ENCODE measurements at regions not wholly inside any gene's neighbourhood (a gene's known extent, or its start where the extent isn't known, plus 50 kb on each side); places are given as distances from the start of the nearest gene placed in this dataset.

DNA sequence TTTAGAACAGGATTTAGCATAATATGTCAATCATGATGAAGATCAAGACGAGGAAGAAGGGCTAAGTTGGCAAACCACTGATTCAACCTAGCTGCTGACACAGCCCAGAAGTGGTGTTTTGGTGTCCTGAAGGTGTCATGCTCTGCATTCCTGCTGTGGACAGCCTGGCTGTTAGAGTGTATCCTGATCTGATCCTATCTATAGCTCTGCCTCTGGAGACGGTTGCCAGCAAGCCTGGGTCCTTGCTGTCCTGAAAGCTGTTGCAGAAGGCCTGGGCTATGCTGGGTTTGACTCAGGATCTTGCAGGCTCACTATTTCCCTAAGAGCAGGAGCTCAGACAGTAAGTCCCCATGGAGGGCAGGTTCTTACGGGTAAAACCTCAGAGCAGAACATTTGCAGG is 416.4 kb downstream of the TSHZ3 start:
- DNase-seq: no peak

DNA sequence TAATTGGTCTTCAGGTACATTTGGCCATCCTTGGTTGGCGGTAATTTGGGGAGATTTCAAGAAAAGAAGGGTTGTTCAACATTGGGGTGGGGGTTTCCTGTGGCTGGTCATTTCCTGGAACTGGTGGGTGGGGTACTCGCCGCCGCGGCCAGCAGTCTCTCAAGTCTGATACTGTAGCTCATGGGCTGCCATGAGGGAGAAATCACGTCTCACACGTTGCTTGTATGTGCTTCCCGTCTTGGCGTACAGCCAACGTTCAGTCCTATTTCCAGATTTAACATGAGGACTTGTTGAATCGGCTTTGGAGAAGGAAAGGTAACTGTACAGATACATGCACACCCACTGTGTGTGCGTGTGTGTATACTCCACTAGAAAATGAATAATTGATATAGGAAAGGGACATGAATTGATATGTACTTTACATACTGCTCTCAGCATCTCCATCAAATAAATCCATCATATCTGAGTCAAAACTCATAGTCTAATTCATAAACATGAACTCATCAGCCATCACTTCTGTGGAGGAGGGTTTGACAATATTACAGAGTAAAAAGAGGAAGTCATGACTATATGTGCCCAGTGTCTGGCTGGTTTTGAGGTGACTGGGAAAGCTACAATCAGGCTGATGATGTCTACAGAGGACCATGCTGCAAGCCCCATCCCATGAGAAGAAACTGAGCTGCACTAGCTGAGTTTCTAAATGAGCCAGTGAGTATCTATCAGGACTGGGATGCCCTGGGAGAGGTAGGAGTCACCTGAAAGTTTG is 418.1 kb downstream of the TSHZ3 start:
- DNase-seq: no peak

DNA sequence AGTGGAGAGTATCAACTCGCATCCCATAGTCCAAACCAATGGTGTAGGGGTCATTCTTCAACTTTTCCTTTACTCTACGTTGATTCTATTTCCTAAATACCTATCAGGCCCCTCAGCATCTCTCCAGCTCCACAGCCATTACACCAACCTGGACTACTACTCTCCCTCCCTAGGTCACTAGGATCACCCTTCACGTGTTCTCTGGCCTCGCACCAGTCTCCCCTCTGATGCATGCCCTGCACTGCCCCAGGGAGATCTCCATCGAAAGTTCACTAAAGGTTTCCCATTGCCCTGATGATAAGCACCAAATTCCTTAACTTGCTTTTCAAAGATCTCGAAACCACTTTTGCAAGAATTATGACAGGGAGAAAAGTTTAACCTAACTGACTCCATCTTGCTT is 421.5 kb downstream of the TSHZ3 start:
- DNase-seq: no peak

DNA sequence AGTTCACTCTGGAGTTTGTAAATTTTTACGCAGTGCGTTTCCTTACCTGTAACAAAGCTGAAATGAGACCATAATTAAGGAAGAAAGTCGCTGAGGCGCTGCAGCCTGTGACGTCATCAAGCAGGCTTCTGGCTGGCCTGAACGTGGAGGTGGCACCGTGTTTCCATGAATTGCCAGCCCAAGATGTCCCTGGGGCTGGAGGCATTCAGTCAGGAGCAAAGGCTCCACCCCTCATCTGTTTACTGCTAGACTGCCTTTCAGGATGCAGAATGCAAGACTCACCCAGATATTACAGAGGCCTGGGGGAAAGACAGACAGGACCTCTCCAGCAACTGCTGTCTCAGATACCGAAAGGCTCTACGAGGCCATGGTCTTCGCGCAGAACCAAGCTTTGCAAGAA is 424.6 kb downstream of the TSHZ3 start:
- DNase-seq: no peak

DNA sequence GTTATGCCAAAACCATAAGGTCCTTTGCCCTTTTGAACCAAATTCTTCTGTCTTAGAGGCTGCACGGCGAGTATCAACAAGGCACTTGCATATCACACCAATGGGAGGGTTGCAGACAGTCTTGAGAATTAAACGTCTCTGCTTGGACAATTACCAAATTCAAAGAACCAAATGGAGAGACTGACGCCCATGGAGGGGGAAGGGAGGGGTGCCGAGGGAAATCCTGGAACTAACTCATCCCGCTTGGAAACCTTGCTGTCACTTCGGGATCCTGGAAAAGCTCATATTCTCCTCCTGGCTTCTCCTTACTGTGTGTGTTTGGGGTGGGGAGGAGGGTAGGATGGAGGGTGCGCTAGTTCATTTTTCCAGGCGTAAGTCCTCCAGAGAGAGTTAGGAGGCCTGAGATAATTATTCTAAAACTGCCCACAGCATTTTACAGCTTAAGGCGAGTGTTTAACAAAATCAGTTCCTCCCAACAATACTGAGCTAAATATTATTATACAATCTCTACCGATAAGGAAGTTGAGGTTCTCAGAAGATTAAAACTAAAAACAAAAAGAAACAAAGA is 425.1 kb downstream of the TSHZ3 start:
- DNase-seq: no peak

DNA sequence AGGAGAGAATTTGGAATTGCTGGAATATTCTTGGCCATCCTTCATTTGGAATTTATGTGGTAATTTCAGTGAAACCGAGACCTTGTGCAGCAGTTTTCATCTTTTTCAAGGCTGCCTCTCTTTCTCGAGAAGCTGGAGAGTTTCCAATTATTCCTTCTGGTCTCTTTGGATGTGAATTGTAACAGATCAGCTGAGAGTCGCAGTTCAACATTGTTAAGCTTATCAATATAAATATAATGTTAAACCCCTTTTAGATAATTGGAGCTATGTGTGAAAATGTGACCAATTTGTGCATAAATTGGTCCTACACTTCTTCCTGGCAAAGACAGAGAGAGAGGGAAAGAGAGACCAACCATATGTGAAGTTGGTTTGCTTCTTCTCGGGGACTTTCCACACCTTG is 425.6 kb downstream of the TSHZ3 start:
- DNase-seq: no peak

DNA sequence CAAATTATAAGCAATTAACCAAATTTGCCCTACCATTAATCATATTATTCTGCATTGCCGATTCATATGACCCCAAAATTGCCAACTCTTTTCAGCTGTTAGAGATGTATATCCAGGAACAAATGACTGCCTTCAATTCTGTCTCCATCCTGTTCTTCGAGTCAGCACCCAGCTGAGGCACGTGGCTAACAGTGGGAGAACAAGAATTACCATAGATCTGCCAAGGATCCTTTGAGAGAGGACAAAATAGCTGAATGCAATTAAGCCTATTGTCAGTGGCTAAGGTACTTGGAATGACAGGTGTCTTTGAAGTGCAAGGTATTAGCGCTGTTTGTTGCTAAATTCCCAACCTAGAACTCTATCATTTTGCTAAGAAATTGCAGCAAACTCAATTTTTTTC is 426.1 kb downstream of the TSHZ3 start:
- no peak for DNase-seq

DNA sequence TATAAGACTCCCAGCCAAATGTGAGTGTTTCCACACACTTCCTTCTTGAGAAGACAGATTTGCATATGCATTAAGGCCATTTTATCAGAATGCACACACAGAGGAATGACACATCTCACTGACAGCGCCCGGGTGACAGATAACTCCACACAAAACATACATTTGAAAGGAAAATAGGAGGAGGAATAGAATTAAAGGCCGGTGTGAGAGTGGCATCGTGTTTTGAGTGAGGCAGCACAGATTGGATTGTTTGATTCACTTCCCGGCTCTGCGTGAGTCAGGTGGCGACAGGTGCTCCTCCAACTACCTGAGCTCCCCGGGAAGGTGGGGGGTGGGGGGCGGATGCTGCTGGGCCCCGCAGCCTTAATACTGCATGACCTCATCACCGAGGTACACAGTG is 429.0 kb downstream of the TSHZ3 start:
- no peak for DNase-seq

DNA sequence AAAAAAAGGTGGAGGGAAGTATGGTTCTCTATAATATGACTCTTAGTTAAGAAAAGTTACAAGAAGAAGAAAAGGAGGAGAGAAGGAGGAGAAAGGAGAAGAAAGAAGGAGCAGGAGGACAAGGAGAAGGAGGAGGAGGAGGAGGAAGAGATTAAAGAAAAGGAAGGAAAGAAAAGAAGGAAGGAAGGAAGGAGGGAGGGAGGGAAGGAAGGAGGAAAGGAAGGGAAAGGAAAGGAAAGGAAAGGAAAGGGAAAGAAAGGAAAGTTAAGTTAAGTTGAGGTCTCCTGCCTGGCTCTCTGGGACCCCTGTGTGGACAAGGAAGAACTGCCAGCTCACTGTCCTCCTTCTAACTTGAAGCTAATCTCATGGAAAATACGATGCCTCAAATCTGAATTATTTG is 429.5 kb downstream of the TSHZ3 start:
- DNase-seq: no peak

DNA sequence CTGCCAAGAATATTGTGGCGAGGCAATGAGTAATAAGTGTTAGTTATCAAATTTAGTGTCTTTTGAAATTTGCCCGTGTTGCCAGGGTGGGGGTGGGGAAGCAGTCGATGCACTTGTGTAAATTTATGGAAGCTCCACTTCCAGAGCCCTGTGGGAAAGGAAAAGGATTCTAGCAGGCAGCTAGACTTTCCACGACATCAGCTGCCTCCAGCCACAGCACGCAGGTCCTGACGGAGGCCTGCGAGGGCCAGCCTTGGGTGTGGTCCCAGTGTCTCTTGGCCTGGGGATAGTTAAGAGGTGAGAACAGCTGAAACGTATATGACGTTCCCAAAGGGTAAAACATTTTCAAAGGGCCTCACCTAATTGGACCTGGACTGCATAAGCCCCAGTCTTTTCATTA is 433.0 kb downstream of the TSHZ3 start:
- no peak for DNase-seq

DNA sequence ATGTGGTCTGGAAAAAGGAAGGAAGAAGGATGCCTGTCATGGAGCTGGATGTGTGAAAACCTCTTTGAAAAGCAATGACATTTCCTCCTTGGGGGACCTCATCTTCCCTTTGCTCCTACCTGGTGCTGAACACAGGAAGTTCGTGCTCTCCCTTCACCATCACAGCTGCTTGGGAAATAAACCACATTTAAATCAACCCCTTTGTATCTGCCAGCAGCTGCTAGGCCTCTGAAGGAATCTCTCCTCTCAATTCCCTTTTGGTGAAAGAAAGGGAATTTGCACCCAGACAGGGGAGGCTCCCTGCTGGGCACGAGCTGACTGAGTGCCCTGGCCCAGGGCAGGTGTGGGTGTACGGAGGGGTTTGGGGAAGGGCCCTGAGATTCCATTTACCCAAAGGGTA is 437.7 kb downstream of the TSHZ3 start:
- no peak for DNase-seq

DNA sequence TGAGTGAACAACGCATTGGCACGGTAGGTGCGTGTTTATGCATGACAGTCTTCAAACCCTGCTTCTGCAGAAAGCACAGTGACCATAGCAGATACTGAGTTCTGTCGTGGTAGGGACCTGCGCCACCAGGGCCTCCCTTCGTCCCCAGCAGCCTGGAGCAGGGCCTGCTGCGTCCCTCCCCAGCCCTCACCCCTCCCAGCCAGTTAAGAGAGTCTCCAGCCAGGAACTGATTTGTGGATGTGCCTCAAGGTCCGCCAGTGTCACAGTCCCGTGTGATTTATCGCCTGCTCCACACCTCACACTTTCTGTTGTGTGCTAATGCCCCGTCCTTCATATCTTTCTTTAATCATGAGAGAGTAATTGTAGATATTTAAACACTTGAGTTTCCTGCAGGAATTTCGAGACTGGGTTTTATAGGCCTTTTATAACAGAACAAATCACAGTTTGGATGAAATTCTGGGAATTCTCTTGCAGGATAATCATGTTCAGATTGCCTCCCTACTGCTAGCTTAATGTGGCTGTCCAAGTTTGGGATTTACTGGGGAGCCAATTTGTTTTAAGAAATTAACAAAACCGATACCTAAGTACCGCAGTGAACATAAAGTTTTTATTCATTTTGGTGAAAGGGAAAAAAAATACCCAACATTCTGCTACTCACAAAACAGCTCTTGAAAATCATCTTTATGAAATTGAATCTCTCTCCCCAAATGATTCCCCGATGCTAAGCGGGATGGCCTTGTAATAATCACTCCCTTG is 438.6 kb downstream of the TSHZ3 start:
- DNase-seq: no peak

DNA sequence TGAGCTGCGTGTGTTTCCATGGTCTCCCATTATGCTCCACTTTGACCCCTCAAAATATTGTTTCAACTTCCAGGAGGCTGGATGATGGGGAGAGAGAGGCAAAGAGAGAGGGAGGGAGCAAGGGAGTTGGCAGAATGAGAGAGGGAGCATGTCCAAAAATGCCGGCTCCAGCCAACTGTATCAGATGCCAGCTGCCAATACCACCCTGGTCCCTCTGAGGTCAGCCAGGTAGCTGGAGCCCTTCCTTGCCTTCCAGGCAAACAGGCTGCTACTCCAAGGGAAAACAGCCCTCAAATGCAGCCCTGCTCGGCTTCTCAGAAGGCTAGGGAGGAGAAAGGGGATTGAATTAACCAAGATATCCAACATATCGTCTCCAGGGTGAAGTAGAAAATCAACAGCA is 440.0 kb downstream of the TSHZ3 start:
- no peak for DNase-seq

DNA sequence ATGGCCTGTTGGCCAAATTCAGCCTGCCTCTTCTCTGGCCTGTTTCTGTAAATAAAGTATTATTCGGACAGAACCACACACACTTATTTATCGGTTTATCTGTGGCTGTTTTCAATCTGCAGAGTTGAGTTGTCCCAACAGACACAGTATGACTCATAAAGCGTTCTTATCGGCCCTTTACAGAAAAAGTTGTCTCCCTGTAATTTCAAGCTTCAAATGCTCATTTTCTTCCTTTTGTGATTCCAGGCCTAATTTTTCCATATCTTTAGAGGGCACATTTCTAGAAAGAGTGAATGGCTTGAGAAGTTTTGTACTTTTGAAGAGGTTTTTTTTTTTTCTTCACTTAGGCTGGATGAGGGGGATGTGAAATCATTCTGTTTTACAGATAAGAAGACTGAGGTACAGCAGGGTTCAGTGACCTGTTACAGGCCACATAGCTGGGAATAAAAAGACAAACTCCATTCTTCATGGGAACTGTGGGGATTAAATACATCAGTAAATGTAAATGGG is 440.9 kb downstream of the TSHZ3 start:
- no peak for DNase-seq

DNA sequence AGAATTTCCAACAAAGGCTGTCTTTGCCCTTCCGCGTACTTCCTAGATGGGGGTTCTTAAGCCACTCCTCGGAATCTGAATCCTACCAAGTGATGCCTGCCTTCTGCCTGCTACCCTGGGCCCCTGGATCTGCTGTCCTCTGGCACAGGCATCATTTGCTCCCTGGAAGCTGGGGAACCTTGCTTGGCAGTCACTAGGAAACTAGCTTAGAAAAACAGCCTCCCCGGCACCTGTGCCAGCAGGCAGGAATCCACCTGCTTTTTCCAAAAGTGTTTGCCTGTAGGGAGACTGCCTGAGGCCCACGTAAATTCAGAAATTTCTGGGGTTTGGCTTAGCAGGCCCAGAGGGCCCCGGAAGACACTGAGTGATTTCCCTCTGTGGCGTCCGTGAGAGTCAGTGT is 442.4 kb downstream of the TSHZ3 start:
- DNase-seq: no peak

DNA sequence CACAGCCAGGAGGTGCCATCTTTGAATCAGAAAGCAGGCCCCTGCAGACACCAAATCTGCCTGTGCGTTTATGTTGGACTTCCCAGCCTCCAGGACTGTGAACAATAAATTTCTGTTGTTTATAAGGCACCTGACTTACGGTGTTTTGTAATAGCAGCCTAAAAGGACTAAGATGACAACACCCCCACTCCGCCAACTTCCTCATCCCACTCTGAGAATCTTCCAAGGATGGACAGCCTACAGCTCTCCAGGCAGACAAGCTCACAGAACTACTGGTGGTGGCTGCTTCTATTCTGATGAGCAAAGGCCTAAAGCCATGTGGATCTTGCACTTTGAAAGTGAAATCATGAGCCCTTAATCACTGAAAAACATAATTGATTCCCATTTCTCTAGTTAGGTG is 449.2 kb downstream of the TSHZ3 start:
- DNase-seq: no peak

DNA sequence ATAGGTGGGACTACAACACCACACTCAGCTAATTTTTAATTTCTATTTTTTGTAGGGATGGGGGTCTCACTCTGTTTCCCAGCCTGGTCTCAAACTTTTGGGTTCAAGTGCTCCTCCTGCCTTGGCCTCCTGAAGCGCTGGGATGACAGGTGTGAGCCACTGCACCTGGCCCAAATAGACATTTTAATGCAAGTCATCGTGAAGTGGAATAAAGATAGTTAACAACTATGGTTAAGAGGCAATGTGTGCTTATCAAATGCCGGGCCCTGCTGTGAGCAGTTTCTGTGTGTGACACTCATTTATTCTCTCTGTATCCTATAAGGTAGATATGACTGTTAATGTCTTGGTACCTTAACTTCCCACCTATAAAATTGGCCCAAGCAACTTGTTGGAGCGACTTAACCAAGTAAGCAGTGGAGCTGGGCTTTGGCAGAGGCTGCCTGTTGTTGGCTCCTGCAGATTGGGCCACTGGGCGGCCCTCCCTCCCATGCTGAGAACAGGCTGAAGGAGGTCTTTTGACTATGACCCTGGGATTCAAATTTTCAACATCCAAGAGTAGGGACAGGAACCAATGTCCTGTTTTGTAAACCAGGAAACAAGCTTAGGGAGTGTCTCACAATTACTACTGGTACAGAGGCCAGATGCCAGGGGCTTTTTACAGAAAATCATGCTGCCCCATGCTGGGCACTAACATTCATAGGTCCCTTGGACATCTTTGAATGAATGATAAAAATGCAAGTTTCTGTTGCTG is 450.7 kb downstream of the TSHZ3 start:
- DNase-seq: no peak

DNA sequence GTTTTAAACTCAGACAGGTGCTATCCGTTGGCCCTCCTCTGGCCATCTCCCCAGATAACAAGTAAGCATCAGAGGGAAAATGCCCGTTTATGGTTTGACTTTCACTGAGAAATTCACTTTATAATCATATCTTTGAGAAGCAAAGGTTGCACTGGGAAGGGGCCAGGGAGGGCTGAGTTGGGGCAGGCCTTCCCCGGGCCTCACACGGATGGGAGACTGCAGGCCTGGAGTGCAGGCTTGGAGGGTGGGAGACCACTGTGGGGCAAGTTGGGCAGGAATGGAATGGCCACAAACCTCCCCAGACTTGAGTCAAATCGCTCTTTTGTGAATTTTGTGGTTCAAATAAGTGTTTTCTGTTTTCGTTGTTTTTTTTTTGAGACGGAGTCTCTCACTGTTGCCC is 451.7 kb downstream of the TSHZ3 start:
- no peak for DNase-seq

DNA sequence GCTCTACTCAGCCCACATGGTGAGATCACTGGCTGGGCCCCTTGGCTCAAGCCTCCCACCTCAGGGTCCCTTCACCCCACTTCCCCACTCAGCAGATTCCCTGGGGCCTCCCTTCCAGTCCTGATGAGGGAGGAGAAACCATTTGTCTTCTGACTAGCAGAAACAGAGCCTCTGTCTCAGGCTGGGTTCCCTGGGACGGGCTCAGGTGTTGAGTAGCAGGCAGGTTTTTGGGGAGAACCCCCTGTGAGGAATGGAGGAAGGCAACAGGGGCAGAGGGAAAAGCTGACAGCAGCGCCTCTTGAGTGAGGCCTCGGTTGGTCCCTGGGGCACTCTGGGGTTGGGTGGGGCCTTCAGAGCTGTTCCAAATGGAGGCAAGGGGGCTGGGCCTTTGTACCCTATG is 452.2 kb downstream of the TSHZ3 start:
- DNase-seq: no peak

DNA sequence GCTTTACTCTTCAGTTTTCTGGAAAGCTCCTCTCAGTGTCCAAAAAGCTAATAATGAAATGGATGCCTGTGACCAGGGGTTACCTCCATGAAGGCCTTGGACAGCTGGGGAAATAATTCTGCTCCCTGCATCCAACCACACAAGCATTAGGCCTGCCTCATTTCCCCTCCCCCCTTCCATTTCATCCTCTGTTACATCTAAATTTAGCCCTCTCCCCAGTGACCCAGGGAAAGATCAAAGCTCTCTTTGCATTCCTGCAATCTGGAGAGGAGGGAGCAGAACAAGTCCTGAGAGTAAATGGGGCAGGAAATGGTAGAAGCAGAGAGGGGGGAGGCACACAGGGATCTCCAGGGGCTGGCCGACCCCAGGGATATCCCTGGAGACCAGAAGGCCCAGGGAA is 452.7 kb downstream of the TSHZ3 start:
- DNase-seq: no peak

DNA sequence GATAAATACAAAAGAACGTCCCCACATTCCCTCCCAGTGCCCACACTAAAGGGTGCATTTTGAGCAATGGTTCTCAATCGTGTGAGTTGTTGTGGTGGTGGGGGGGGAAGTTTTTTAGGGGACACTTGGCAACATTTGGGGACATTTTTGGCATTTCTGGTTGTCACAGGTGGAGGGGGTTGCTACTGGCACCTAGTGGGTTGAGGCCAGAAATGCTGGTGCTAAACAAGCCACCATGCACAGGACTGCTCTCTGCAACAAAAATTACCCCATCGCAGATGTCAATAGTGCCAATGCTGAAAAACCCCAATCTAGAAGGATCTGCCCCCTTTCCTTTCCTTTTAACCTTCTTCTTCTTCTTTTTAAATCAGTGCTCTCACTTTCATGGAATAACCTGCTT is 453.3 kb downstream of the TSHZ3 start:
- DNase-seq: no peak

DNA sequence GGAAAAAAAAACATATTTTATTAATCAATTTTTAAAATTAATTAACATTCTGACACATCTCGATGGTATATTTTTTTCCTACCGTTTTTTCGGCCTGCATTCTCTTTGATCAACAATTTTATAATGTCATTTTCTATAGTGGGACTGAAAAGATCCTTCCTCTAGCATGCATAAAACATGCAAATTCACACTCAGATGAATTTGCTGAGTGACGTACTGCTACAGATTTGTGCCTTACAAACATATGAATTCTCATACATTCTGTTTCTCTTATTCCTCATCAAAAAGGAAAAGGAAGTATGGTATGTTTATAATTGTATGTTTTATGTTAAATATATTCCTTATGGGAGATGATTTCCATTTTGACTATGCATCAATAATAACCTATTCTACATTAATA is 458.2 kb downstream of the TSHZ3 start:
- no peak for DNase-seq

DNA sequence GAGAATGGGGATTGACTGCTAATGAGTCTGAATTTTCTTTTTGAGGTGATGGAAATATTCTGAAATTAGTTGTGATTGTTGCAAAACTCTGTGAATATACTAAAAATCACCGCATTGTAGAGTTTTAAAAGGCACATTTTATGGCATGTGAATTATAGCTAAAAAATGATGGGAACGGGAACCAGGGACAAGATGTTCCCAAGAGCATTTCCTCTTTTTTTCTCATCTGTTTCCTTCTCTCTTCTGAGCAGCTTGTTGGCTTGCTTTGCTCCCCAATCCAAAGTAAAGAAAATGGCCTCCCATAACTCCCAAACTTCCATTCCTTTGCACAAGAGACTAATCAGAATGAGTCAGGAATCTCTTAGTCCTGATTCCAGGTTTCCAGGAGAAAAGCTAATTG is 459.2 kb downstream of the TSHZ3 start:
- DNase-seq: no peak

DNA sequence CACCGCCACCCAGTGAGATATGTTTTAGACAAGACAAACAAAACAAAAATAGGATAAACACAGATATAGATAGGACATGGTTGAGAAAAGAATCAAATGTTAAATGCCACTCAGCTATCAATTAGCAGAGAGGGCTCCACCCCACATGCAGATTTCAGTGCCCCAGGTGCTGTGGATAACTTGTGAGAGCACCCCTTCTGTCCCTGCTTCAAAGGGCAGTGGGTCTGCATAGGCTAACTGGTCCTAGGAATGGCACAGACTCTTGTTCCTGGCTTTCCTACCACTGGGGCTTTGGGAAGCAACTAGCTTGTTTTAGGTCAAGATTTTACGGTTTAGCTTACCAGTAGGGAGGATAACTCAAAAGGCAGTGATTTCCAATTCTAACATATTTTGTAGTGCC is 460.3 kb downstream of the TSHZ3 start:
- DNase-seq: no peak

Data from stimulated activated CD4-positive, alpha-beta T cell treated with anti-CD3 and anti-CD28 coated beads, Interleukin-15, amount 100 ng/mL, for 24 hours (primary cell).